Stomach (tissue), 8 donors: ENCODE measurements at regions not wholly inside any gene's neighbourhood (a gene's known extent, or its start where the extent isn't known, plus 50 kb on each side); places are given as distances from the start of the nearest gene placed in this dataset.

Source experiments
- DNase-seq, 2 donors: peaks; one replicate each; pipeline versions ENCODE4 v3.0.0 to v3.0.0-alpha.2; 2013 to 2019
- H3K27ac ChIP-seq, 5 donors: fragments of 200-600 bp in 4 of 5; sonication (generic) in 4 of 5; one replicate each; pipeline ENCODE4 v1.5.1; 2013 to 2019; ENCODE audit warnings: mild to moderate bottlenecking in 1 of 5, moderate library complexity in 1 of 5
- H3K27me3 ChIP-seq, 3 donors: fragments of 200-600 bp; sonication (generic); one replicate each; pipeline ENCODE4 v1.5.1; 2017 to 2019; ENCODE audit warnings: mixed run types in 1 of 3
- H3K36me3 ChIP-seq, 4 donors: fragments of 200-600 bp; sonication (generic); 1 replicate in 3 of 4; 2 replicates in 1 of 4; pipeline ENCODE4 v1.5.1; 2016 to 2019
- H3K4me1 ChIP-seq, 4 donors: fragments of 200-600 bp; sonication (generic); one replicate each; pipeline ENCODE4 v1.5.1; 2016 to 2019
- H3K4me3 ChIP-seq, 4 donors: fragments of 200-600 bp; sonication (generic) in 3 of 4; one replicate each; pipeline ENCODE4 v1.5.1; 2016 to 2019; ENCODE audit warnings: mild to moderate bottlenecking in 1 of 4
- H3K9me3 ChIP-seq, 4 donors: fragments of 200-600 bp; sonication (generic); one replicate each; pipeline ENCODE4 v1.5.1; 2016 to 2019
- CTCF ChIP-seq, 7 experiments: fragments of 450-650 bp in 4 of 7; fragments of 200-600 bp in 3 of 7; sonication (generic) in 3 of 7; IDR thresholded peaks; one replicate each; pipeline ENCODE4 v1.5.1; 2016 to 2019; ENCODE audit warnings: antibody characterized with exemption in 7 of 7, control low read depth in 2 of 7, mild to moderate bottlenecking in 1 of 7
- EP300 ChIP-seq: sonication (generic); formaldehyde crosslinking; IDR thresholded peaks from one replicate; pipeline ENCODE4 v1.6.1; 2017; ENCODE audit warnings: antibody characterized with exemption
- POLR2A ChIP-seq, 4 donors: fragments of 450-650 bp; IDR thresholded peaks; one replicate each; pipeline ENCODE4 v1.6.1; 2016; ENCODE audit warnings: antibody characterized with exemption in 4 of 4, control low read depth in 2 of 4, mild to moderate bottlenecking in 1 of 4, moderate library complexity in 1 of 4
- POLR2AphosphoS5 ChIP-seq, 3 donors: sonication (generic); formaldehyde crosslinking; IDR thresholded peaks; one replicate each; pipeline ENCODE4 v1.6.1; 2016; ENCODE audit warnings: antibody characterized with exemption in 3 of 3
- WGBS, 5 donors: extraction: QIAGEN DNeasy Blood & Tissue Kit in 3 of 5; methylation state at CpG; one replicate each; pipeline versions ENCODE4 v1.1.5 to v1.1.7; 2013 to 2018; 5-methylcytosine and 5-hydroxymethylcytosine counted together
- intact Hi-C: fragments of 100-400 bp; cut with DNase I; formaldehyde crosslinking; loops from one replicate; pipeline ENCODE4 v1.15.1; 2023; ENCODE audit warnings: low total_unique reads
- donor health status: healthy with polysubstance abuse.
- donor health status: Bipolar disorder and iron deficiency.
- donor health status: healthy.

GRCh38 chr2:133848111-133848649 lies 279.9 kb upstream of the NCKAP5 start:
- Histone ChIP-seq H3K27me3 (peaks cover 0 to 9% (median 0%) of the 10 kb centered on the region in 3 donors), H3K4me1 (peaks cover 0 to 7% (median 2%) of the 10 kb centered on the region in 4 donors), H3K9me3 (no peaks in the 10 kb centered on the region), H3K27ac (no peak overlapping the region), H3K4me3 (no peak overlapping the region), H3K36me3 (no peaks in the 10 kb centered on the region)
- TF ChIP-seq CTCF (IDR thresholded peaks at IDR 0.05) (no peak), POLR2AphosphoS5 (IDR thresholded peaks at IDR 0.05) (no peak), POLR2A (IDR thresholded peaks at IDR 0.05) (no peak), EP300 (no peak)
- WGBS, 5 donors: 62 to 85% (median 73%) methylated on average over 4 of the region's 4 CpGs
- no peak for DNase-seq
- intact Hi-C loops: no loop called here

- DNase-seq: no peak
- no peaks in the 10 kb centered on the region for H3K36me3 ChIP-seq
- H3K4me3 ChIP-seq: no peak overlapping the region
- peaks cover 0 to under 1% (median under 1%) of the 10 kb centered on the region in 4 donors for H3K4me1 ChIP-seq
- H3K9me3 ChIP-seq: no peaks in the 10 kb centered on the region
- H3K27ac ChIP-seq: no peak overlapping the region
- intact Hi-C loops: no loop called here
- WGBS, 5 donors: 81 to 96% (median 88%) methylated on average over 1 of the region's 1 CpG
- TF ChIP-seq POLR2AphosphoS5 (IDR thresholded peaks at IDR 0.05): no peak
- TF ChIP-seq POLR2A (IDR thresholded peaks at IDR 0.05): no peak
- no peak for TF ChIP-seq CTCF (IDR thresholded peaks at IDR 0.05)
- TF ChIP-seq EP300: no peak
- peaks cover 0 to 9% (median 0%) of the 10 kb centered on the region in 3 donors for H3K27me3 ChIP-seq
Measured at GRCh38 chr2:133849341-133849740, 281.1 kb upstream of the NCKAP5 start.

- Histone ChIP-seq H3K4me1 (no peaks in the 10 kb centered on the region), H3K27ac (no peak overlapping the region), H3K36me3 (no peaks in the 10 kb centered on the region), H3K4me3 (no peak overlapping the region), H3K27me3 (no peaks in the 10 kb centered on the region), H3K9me3 (no peaks in the 10 kb centered on the region)
- WGBS, 5 donors: 82 to 89% (median 84%) methylated on average over 5 of the region's 5 CpGs
- intact Hi-C loops: no loop called here
- DNase-seq: no peak
- TF ChIP-seq POLR2A (IDR thresholded peaks at IDR 0.05) (no peak), CTCF (IDR thresholded peaks at IDR 0.05) (no peak), EP300 (no peak), POLR2AphosphoS5 (IDR thresholded peaks at IDR 0.05) (no peak)
Measured at GRCh38 chr2:133854603-133855200, 286.4 kb upstream of the NCKAP5 start.

GRCh38 chr2:133855526-133855925 lies 287.3 kb upstream of the NCKAP5 start:
- DNase-seq: no peak
- intact Hi-C loops: no loop called here
- no peak overlapping the region for H3K27ac ChIP-seq
- no peak for TF ChIP-seq POLR2AphosphoS5 (IDR thresholded peaks at IDR 0.05)
- no peak for TF ChIP-seq CTCF (IDR thresholded peaks at IDR 0.05)
- no peak for TF ChIP-seq EP300
- no peak for TF ChIP-seq POLR2A (IDR thresholded peaks at IDR 0.05)
- H3K9me3 ChIP-seq: no peaks in the 10 kb centered on the region
- no peaks in the 10 kb centered on the region for H3K27me3 ChIP-seq
- WGBS, 5 donors: 69 to 79% (median 74%) methylated on average over 4 of the region's 4 CpGs
- H3K4me3 ChIP-seq: no peak overlapping the region
- H3K36me3 ChIP-seq: no peaks in the 10 kb centered on the region
- H3K4me1 ChIP-seq: no peaks in the 10 kb centered on the region
